ENCODE measurements at regions not wholly inside any gene's neighbourhood (a gene's known extent, or its start where the extent isn't known, plus 50 kb on each side); places are given as distances from the start of the nearest gene placed in this dataset.

- TF ChIP-seq LEF1 (IDR thresholded peaks at IDR 0.05; ENCODE audit: borderline replicate concordance): no peak
- no peak for TF ChIP-seq TARDBP (IDR thresholded peaks at IDR 0.05)
- no peak for TF ChIP-seq BHLHE40 (IDR thresholded peaks at IDR 0.05; ENCODE audit: borderline replicate concordance)
- TF ChIP-seq ELF4 (IDR thresholded peaks at IDR 0.05): no peak
- TF ChIP-seq PKNOX1 (IDR thresholded peaks at IDR 0.05): no peak
- TF ChIP-seq NFRKB (IDR thresholded peaks at IDR 0.05): no peak
- no peak for TF ChIP-seq SUZ12 (IDR thresholded peaks at IDR 0.05)
- CTCF ChIA-PET: no interaction called here
- POLR2A ChIA-PET: no interaction called here
- no peak for DNase-seq (ENCODE audit: extremely low spot score)
These were observed 188.6 kb upstream of the HABP2 start for GRCh38 chr10:113364227-113364626.

GRCh38 chr10:113368666-113369364 lies 184.0 kb upstream of the HABP2 start:
- POLR2A ChIA-PET: no interaction called here
- CTCF ChIA-PET: no interaction called here
- TF ChIP-seq FOXA1 (IDR thresholded peaks at IDR 0.05): no peak
- no peak for TF ChIP-seq NFRKB (IDR thresholded peaks at IDR 0.05)
- TF ChIP-seq LEF1 (IDR thresholded peaks at IDR 0.05; ENCODE audit: borderline replicate concordance): no peak
- no peak for TF ChIP-seq L3MBTL2 (conservative IDR thresholded peaks at IDR 0.05)
- TF ChIP-seq FOXM1 (IDR thresholded peaks at IDR 0.05; ENCODE audit: borderline replicate concordance): no peak
- no peak for TF ChIP-seq SP1 (IDR thresholded peaks at IDR 0.05)
- no peak for TF ChIP-seq ELF4 (IDR thresholded peaks at IDR 0.05)
- no peak for TF ChIP-seq HDGF (IDR thresholded peaks at IDR 0.05; ENCODE audit: borderline replicate concordance)
- no peak for TF ChIP-seq BHLHE40 (IDR thresholded peaks at IDR 0.05; ENCODE audit: borderline replicate concordance)
- no peak for TF ChIP-seq ZNF384 (IDR thresholded peaks at IDR 0.05)
- no peak for TF ChIP-seq PKNOX1 (IDR thresholded peaks at IDR 0.05)
- TF ChIP-seq ARNT (IDR thresholded peaks at IDR 0.05): no peak
- no peak for TF ChIP-seq FOXK2 (IDR thresholded peaks at IDR 0.05)
- no peak for TF ChIP-seq CTBP1 (IDR thresholded peaks at IDR 0.05; ENCODE audit: borderline replicate concordance)
- TF ChIP-seq SUZ12 (IDR thresholded peaks at IDR 0.05): no peak
- no peak for TF ChIP-seq TARDBP (IDR thresholded peaks at IDR 0.05)
- no peak for DNase-seq (ENCODE audit: extremely low spot score)

DNA sequence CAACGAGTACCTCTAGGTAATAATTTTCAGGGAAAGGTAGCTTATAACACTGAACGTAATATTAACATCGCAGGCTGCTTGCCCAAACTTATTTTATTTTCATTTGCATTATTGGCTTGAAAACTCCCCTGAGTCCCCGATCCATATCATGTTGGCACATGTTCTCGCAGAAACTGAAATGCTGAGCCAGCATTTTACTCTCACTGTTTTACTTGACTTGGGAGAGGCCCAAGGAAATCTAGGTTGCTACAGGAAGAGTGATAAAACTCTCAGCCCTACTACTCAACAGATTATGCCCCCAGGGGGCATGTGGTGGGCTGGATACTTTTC lies 183.5 kb upstream of the HABP2 start:
- DNase-seq (ENCODE audit: extremely low spot score): peak; percentile 48
- POLR2A ChIA-PET: no interaction called here
- CTCF ChIA-PET: no interaction called here
- TF ChIP-seq PKNOX1 (IDR thresholded peaks at IDR 0.05) (no peak), HDGF (IDR thresholded peaks at IDR 0.05; ENCODE audit: borderline replicate concordance) (no peak), LEF1 (IDR thresholded peaks at IDR 0.05; ENCODE audit: borderline replicate concordance) (no peak), FOXA1 (IDR thresholded peaks at IDR 0.05) (no peak), TARDBP (IDR thresholded peaks at IDR 0.05) (no peak), L3MBTL2 (conservative IDR thresholded peaks at IDR 0.05) (no peak), SUZ12 (IDR thresholded peaks at IDR 0.05) (no peak), SP1 (IDR thresholded peaks at IDR 0.05) (no peak), ARNT (IDR thresholded peaks at IDR 0.05) (no peak), NFRKB (IDR thresholded peaks at IDR 0.05) (no peak)

DNA sequence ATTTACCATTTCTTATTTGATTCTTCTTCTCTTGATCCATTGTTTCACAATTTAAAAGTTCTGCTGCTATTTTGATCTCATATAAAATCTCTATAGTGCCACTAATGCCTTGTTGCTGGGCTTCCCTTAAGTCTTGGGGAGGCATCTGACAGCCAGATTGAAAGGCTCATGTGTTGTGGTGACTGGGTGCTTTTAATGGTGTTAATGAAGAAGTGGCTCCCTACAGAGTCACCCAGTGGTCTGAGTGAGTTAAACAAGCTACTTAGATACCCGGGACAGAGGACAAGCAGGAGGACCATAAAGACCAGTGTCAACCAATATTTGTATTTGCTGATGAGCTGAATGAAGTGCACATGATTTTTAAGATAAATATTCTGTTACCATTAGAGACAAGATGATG lies 176.4 kb upstream of the HABP2 start:
- ChIA-PET POLR2A (no interaction called here), CTCF (interaction anchor here (1.4 kb wide), 1 partner anchor 10 kb away, joined by 3 read pairs; no protein-coding TSS in a partner anchor)
- TF ChIP-seq SUZ12 (IDR thresholded peaks at IDR 0.05) (no peak), ZNF384 (IDR thresholded peaks at IDR 0.05) (no peak), TARDBP (IDR thresholded peaks at IDR 0.05) (no peak), HDGF (IDR thresholded peaks at IDR 0.05; ENCODE audit: borderline replicate concordance) (no peak), FOXA1 (IDR thresholded peaks at IDR 0.05) (no peak), FOXK2 (IDR thresholded peaks at IDR 0.05) (no peak), ELF4 (IDR thresholded peaks at IDR 0.05) (no peak)
- no peak for DNase-seq (ENCODE audit: extremely low spot score)

DNA sequence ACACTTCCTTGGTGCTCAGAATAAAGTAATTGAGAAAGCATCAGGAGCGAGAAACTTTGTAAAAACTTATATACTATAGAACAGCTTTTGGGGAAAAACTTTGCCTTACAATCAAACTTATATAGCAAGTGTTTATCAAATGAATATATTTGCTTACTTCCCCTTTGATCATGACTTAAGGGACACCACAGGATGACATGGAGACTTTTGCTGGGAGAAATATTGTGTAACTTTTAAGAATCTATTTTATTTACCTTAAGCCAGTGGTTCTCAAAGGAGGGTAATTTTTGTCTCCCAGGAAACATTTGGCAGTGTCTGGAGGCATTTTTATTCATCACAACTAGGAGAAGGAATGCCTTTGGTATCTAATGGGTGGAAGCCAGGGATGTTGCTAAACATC lies 173.8 kb upstream of the HABP2 start:
- CTCF ChIA-PET: no interaction called here
- POLR2A ChIA-PET: no interaction called here

DNA sequence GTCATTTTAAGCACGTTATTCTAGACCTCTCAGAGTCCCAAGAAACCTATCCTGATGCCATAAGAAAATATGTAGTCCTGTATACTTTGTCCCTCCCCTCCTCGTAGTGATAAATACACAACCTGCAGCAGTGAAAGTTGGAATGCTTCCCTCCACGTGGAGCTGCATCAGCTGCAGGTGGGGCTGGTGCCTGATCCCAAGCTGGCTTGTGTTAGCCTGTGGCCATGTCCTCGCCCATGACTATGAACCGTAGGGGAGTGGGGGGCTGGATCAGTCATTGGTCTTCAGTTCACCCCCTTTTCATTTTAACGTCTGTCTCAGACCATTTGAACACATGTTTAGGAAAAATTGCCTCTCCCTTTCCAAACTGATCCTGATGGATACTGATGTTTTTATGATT lies 171.4 kb upstream of the HABP2 start:
- ChIA-PET POLR2A (no interaction called here), CTCF (no interaction called here)
- no peak for DNase-seq (ENCODE audit: extremely low spot score)
- no peak for TF ChIP-seq FOXA1 (IDR thresholded peaks at IDR 0.05)
- no peak for TF ChIP-seq ARNT (IDR thresholded peaks at IDR 0.05)
- TF ChIP-seq SUZ12 (IDR thresholded peaks at IDR 0.05): no peak
- TF ChIP-seq BHLHE40 (IDR thresholded peaks at IDR 0.05; ENCODE audit: borderline replicate concordance): no peak
- TF ChIP-seq NFRKB (IDR thresholded peaks at IDR 0.05): no peak
- no peak for TF ChIP-seq CTBP1 (IDR thresholded peaks at IDR 0.05; ENCODE audit: borderline replicate concordance)
- no peak for TF ChIP-seq ELF4 (IDR thresholded peaks at IDR 0.05)
- TF ChIP-seq LEF1 (IDR thresholded peaks at IDR 0.05; ENCODE audit: borderline replicate concordance): no peak
- TF ChIP-seq L3MBTL2 (conservative IDR thresholded peaks at IDR 0.05): no peak
- no peak for TF ChIP-seq SP1 (IDR thresholded peaks at IDR 0.05)
- TF ChIP-seq FOXK2 (IDR thresholded peaks at IDR 0.05): no peak
- TF ChIP-seq FOXM1 (IDR thresholded peaks at IDR 0.05; ENCODE audit: borderline replicate concordance): no peak
- no peak for TF ChIP-seq PKNOX1 (IDR thresholded peaks at IDR 0.05)
- no peak for TF ChIP-seq HDGF (IDR thresholded peaks at IDR 0.05; ENCODE audit: borderline replicate concordance)
- TF ChIP-seq TARDBP (IDR thresholded peaks at IDR 0.05): no peak
- TF ChIP-seq ZNF384 (IDR thresholded peaks at IDR 0.05): no peak

More for the DNA sequence above, 173.8 kb upstream of the HABP2 start:
- DNase-seq (ENCODE audit: extremely low spot score): no peak
- TF ChIP-seq ELF4 (IDR thresholded peaks at IDR 0.05) (no peak), FOXM1 (IDR thresholded peaks at IDR 0.05; ENCODE audit: borderline replicate concordance) (no peak), HDGF (IDR thresholded peaks at IDR 0.05; ENCODE audit: borderline replicate concordance) (no peak), TARDBP (IDR thresholded peaks at IDR 0.05) (no peak), SUZ12 (IDR thresholded peaks at IDR 0.05) (no peak), FOXK2 (IDR thresholded peaks at IDR 0.05) (no peak)

All from HEK293T (cell line).